SK-N-MC (cell line): ENCODE measurements at regions not wholly inside any gene's neighbourhood (a gene's known extent, or its start where the extent isn't known, plus 50 kb on each side); places are given as distances from the start of the nearest gene placed in this dataset.

Experiments used
- EZH2 ChIP-seq: fragments of 200-600 bp; sonication (generic); IDR thresholded peaks from one replicate; pipeline ENCODE4 v1.6.1; 2017; ENCODE audit warnings: antibody characterized with exemption
- POLR2AphosphoS5 ChIP-seq: IDR thresholded peaks from 2 replicates; pipeline ENCODE4 v1.6.1; 2012; ENCODE audit warnings: mild to moderate bottlenecking, low read depth, low read length, borderline replicate concordance

DNA sequence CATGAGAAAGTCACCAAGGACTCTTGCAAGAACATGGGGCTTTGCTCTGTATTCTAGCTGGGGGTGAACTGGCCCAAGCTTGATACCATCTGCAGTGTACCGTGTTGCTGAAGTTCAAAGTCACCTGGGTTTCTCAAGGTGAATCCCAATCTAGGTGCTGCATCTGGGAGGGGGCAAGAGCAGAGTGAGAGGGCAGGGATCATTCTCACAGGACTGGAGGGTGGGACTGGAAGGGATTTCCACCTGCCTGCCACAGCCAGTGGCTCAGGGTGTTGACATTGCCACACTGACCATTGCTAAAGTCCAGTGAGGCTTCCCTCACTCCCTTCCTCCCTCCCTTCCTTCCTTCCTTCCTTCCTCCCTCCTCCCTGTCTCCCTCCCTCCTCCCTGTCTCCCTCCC lies 98.7 kb downstream of the MYCN start:
- TF ChIP-seq EZH2 (no peak), POLR2AphosphoS5 (no peak)
